Fibroblast of lung (primary cell): ENCODE measurements at regions not wholly inside any gene's neighbourhood (a gene's known extent, or its start where the extent isn't known, plus 50 kb on each side); places are given as distances from the start of the nearest gene placed in this dataset.
A peak's percentile ranks its signal among the peaks of the same experiment; 100 is the strongest.

Source experiments
- DNase-seq, 2 donors: peaks; one replicate each; pipeline versions ENCODE4 v3.0.0 to v3.0.0-alpha.2; 2010; ENCODE audit warnings: low read depth in 2 of 2
- H2AFZ ChIP-seq: 2 replicates; pipeline ENCODE4 v1.5.1; 2012; ENCODE audit warnings: low read length, control low read depth, inconsistent platforms
- H3K27ac ChIP-seq: 2 replicates; pipeline ENCODE4 v1.5.1; 2011; ENCODE audit warnings: low read length, control low read depth; ENCODE audit not compliant: insufficient read depth
- H3K27me3 ChIP-seq: 2 replicates; pipeline ENCODE4 v1.5.1; 2011; ENCODE audit warnings: mild to moderate bottlenecking, low read length; ENCODE audit not compliant: control insufficient read depth, insufficient read depth
- H3K36me3 ChIP-seq: 2 replicates; pipeline ENCODE4 v1.5.1; 2011; ENCODE audit warnings: low read length; ENCODE audit not compliant: control insufficient read depth, insufficient read depth
- H3K4me1 ChIP-seq: 2 replicates; pipeline ENCODE4 v1.5.1; 2011; ENCODE audit warnings: low read length; ENCODE audit not compliant: control insufficient read depth, insufficient read depth; ENCODE audit errors: extremely low read depth
- H3K4me2 ChIP-seq: 2 replicates; pipeline ENCODE4 v1.5.1; 2011; ENCODE audit warnings: low read length, control low read depth; ENCODE audit not compliant: insufficient read depth; ENCODE audit errors: extremely low read depth
- H3K4me3 ChIP-seq, 4 experiments: fragments of 200-600 bp in 1 of 4; sonication (generic) in 1 of 4; replicated peaks in 1 of 4; 2 replicates each; pipeline ENCODE4 v1.5.1; 2011 to 2016; ENCODE audit warnings: low read length in 4 of 4, low read depth in 3 of 4, mild to moderate bottlenecking in 3 of 4, control low read depth in 2 of 4, inconsistent platforms in 1 of 4, mixed read lengths in 1 of 4; ENCODE audit not compliant: insufficient read depth in 1 of 4; ENCODE audit errors: control extremely low read depth in 1 of 4
- H3K79me2 ChIP-seq: 2 replicates; pipeline ENCODE4 v1.5.1; 2012; ENCODE audit warnings: mild to moderate bottlenecking, low read length, inconsistent platforms; ENCODE audit not compliant: control insufficient read depth, insufficient read depth
- H3K9ac ChIP-seq: 2 replicates; pipeline ENCODE4 v1.5.1; 2011; ENCODE audit warnings: mild to moderate bottlenecking, low read length, control low read depth; ENCODE audit not compliant: insufficient read depth
- H3K9me3 ChIP-seq: 2 replicates; pipeline ENCODE4 v1.5.1; 2012; ENCODE audit warnings: low read depth, low read length; ENCODE audit not compliant: control insufficient read depth, insufficient read depth
- H4K20me1 ChIP-seq: 2 replicates; pipeline ENCODE4 v1.5.1; 2011; ENCODE audit warnings: low read length; ENCODE audit not compliant: control insufficient read depth, insufficient read depth; ENCODE audit errors: extremely low read depth
- CTCF ChIP-seq, 2 donors: IDR thresholded peaks in 1 of 2; conservative IDR thresholded peaks in 1 of 2; 1 replicate in 1 of 2; 2 replicates in 1 of 2; pipeline ENCODE4 v1.5.1; 2011 to 2012; ENCODE audit warnings: low read length in 2 of 2, control low read depth in 1 of 2, inconsistent platforms in 1 of 2, low read depth in 1 of 2, mild to moderate bottlenecking in 1 of 2
- EZH2 ChIP-seq: IDR thresholded peaks from 2 replicates; pipeline ENCODE4 v1.5.1; 2012; ENCODE audit warnings: low read length, control low read depth, mild to moderate bottlenecking; ENCODE audit errors: missing control alignments

- Histone ChIP-seq H4K20me1 (no peaks in the 10 kb centered on the region), H3K27me3 (no peaks in the 10 kb centered on the region), H3K9ac (no peak overlapping the region), H3K9me3 (no peaks in the 10 kb centered on the region), H2AFZ (no peak overlapping the region), H3K27ac (no peak overlapping the region), H3K36me3 (no peaks in the 10 kb centered on the region), H3K4me2 (no peak overlapping the region), H3K4me3 (no peak overlapping the region), H3K4me1 (no peaks in the 10 kb centered on the region), H3K79me2 (no peaks in the 10 kb centered on the region)
- TF ChIP-seq CTCF (conservative IDR thresholded peaks at IDR 0.05 in 1 of 2, IDR thresholded peaks at IDR 0.05 in 1 of 2; ENCODE audit: low read depth in 1 of 2, low read length in 2 of 2): no peak
- no peak for TF ChIP-seq EZH2
- peak in 1 of 2 donors; percentile 57 for DNase-seq
Observed at GRCh38 chr12:58066296-58066695, 124.9 kb downstream of the ATP23 start.

GRCh38 chr12:58067610-58068387 is 126.4 kb downstream of the ATP23 start:
- H3K4me1 ChIP-seq: no peaks in the 10 kb centered on the region
- no peak overlapping the region for H3K4me2 ChIP-seq
- no peaks in the 10 kb centered on the region for H3K36me3 ChIP-seq
- H3K27me3 ChIP-seq: no peaks in the 10 kb centered on the region
- H3K27ac ChIP-seq: no peak overlapping the region
- H2AFZ ChIP-seq: no peak overlapping the region
- DNase-seq: peak; percentile 30 to 96
- no peak overlapping the region for H3K4me3 ChIP-seq
- no peaks in the 10 kb centered on the region for H3K9me3 ChIP-seq
- H4K20me1 ChIP-seq: no peaks in the 10 kb centered on the region
- no peaks in the 10 kb centered on the region for H3K79me2 ChIP-seq
- no peak overlapping the region for H3K9ac ChIP-seq
- TF ChIP-seq EZH2 (no peak), CTCF (conservative IDR thresholded peaks at IDR 0.05 in 1 of 2, IDR thresholded peaks at IDR 0.05 in 1 of 2; ENCODE audit: low read depth in 1 of 2, low read length in 2 of 2) (no peak)

- TF ChIP-seq EZH2: no peak
- TF ChIP-seq CTCF (conservative IDR thresholded peaks at IDR 0.05 in 1 of 2, IDR thresholded peaks at IDR 0.05 in 1 of 2; ENCODE audit: low read depth in 1 of 2, low read length in 2 of 2): no peak
- Histone ChIP-seq H3K27ac (no peak overlapping the region), H3K79me2 (no peaks in the 10 kb centered on the region), H3K9ac (no peak overlapping the region), H3K36me3 (no peaks in the 10 kb centered on the region), H3K27me3 (no peaks in the 10 kb centered on the region), H3K4me3 (no peak overlapping the region), H3K4me1 (no peaks in the 10 kb centered on the region), H4K20me1 (no peaks in the 10 kb centered on the region), H3K4me2 (no peak overlapping the region), H2AFZ (no peak overlapping the region), H3K9me3 (no peaks in the 10 kb centered on the region)
- DNase-seq: no peak
Observed at GRCh38 chr12:58068706-58069105, 127.3 kb downstream of the ATP23 start.
